ENCODE measurements at regions not wholly inside any gene's neighbourhood (a gene's known extent, or its start where the extent isn't known, plus 50 kb on each side); places are given as distances from the start of the nearest gene placed in this dataset.

GRCh38 chrX:21181232-21181853 lies 192.9 kb upstream of the CNKSR2 start:
- Histone ChIP-seq H2BK15ac (ENCODE audit: low read depth, low read length) (no peak overlapping the region), H3K4me2 (ENCODE audit: low read depth, low read length) (no peak overlapping the region), H3K56ac (ENCODE audit: extremely low read depth, insufficient read depth, low read length) (no peak overlapping the region), H3K14ac (replicated peaks; ENCODE audit: low read depth, low read length) (no peak overlapping the region), H3K36me3 (ENCODE audit: control insufficient read depth, insufficient read depth, low read length) (no peaks in the 10 kb centered on the region), H3K27me3 (ENCODE audit: control insufficient read depth, insufficient read depth, low read length) (no peaks in the 10 kb centered on the region), H2BK5ac (ENCODE audit: low read depth, low read length, poor library complexity, severe bottlenecking) (no peak overlapping the region), H2BK20ac (ENCODE audit: low read depth, low read length) (no peak overlapping the region), H4K20me1 (ENCODE audit: insufficient read depth, low read length) (no peaks in the 10 kb centered on the region), H2AFZ (replicated peaks; ENCODE audit: low read length, poor library complexity) (no peak overlapping the region), H2AK9ac (replicated peaks; ENCODE audit: low read depth, low read length, poor library complexity) (no peak overlapping the region), H3K4ac (ENCODE audit: low read depth, low read length) (no peak overlapping the region), H3K18ac (ENCODE audit: low read depth, low read length) (no peak overlapping the region), H2BK120ac (ENCODE audit: low read depth, low read length) (no peak overlapping the region), H4K91ac (ENCODE audit: insufficient read depth, low read depth, low read length) (no peak overlapping the region), H3K4me1 (ENCODE audit: control insufficient read depth, insufficient read depth, low read length) (no peaks in the 10 kb centered on the region), H3K9ac (ENCODE audit: low read depth, low read length) (no peak overlapping the region), H3K79me1 (ENCODE audit: low read depth in 1 of 2, low read length in 2 of 2) (no peaks in the 10 kb centered on the region), H3K9me3 (ENCODE audit: control insufficient read depth, insufficient read depth, low read length) (no peaks in the 10 kb centered on the region), H3K9me1 (ENCODE audit: insufficient read depth, low read length) (no peaks in the 10 kb centered on the region), H4K5ac (ENCODE audit: low read depth, low read length) (no peak overlapping the region), H4K8ac (ENCODE audit: low read depth in 2 of 2, low read length in 2 of 2) (no peak overlapping the region), H3K4me3 (ENCODE audit: insufficient read depth, low read depth, low read length) (no peak overlapping the region), H3K27ac (ENCODE audit: insufficient read depth, low read length) (no peak overlapping the region), H2AK5ac (ENCODE audit: low read depth, low read length) (no peak overlapping the region), H3K23ac (ENCODE audit: low read depth, low read length) (no peak overlapping the region)
- no CpG with 5 or more reads among the region's 2 CpGs for WGBS, 2 experiments (ENCODE audit: extremely low coverage in 2 of 2, insufficient read length in 1 of 2)
- intact Hi-C loops (cut with micrococcal nuclease) (no loop called here), in situ Hi-C loops (cut with MboI; ENCODE audit: low sequenced_read_pairs) (no loop called here), dilution Hi-C loops (cut with HindIII; ENCODE audit: low sequenced_read_pairs, unreplicated experiment) (no loop called here)
- CTCF ChIA-PET, result no interaction called here
- BruUV-seq (replicated peaks), result no TSS peak
- TF ChIP-seq FOS (IDR thresholded peaks at IDR 0.05; ENCODE audit: low read depth, low read length) (no peak), MAZ (IDR thresholded peaks at IDR 0.05; ENCODE audit: borderline replicate concordance, low read depth, low read length) (no peak), CEBPB (IDR thresholded peaks at IDR 0.05; ENCODE audit: low read depth, low read length) (no peak), POLR2A (IDR thresholded peaks at IDR 0.05; ENCODE audit: low read depth, low read length) (no peak), CTCF (conservative IDR thresholded peaks at IDR 0.05; ENCODE audit: low read depth, low read length) (no peak), RCOR1 (IDR thresholded peaks at IDR 0.05; ENCODE audit: insufficient replicate concordance, low read length) (no peak), BHLHE40 (IDR thresholded peaks at IDR 0.05; ENCODE audit: low read depth, low read length) (no peak), ELK1 (IDR thresholded peaks at IDR 0.05; ENCODE audit: borderline replicate concordance, low read depth, low read length) (no peak), RFX5 (IDR thresholded peaks at IDR 0.05; ENCODE audit: low read depth, low read length) (no peak), USF2 (IDR thresholded peaks at IDR 0.05; ENCODE audit: low read depth, low read length) (no peak), NFE2L2 (IDR thresholded peaks at IDR 0.05; ENCODE audit: low read depth, low read length) (no peak), RAD21 (IDR thresholded peaks at IDR 0.05; ENCODE audit: low read length) (no peak), SMC3 (IDR thresholded peaks at IDR 0.05; ENCODE audit: low read depth, low read length) (no peak), CHD1 (IDR thresholded peaks at IDR 0.05; ENCODE audit: low read depth, low read length) (no peak), MAFK (IDR thresholded peaks at IDR 0.05; ENCODE audit: low read depth, low read length) (no peak), MXI1 (IDR thresholded peaks at IDR 0.05; ENCODE audit: borderline replicate concordance, low read depth, low read length) (no peak)
- DNase-seq (no peak), ATAC-seq (ENCODE audit: low read depth) (no peak)
- POLR2A ChIA-PET (ENCODE audit: unreplicated experiment), result no interaction called here

Measured in IMR-90 (cell line).